GM12892 (cell line): ENCODE measurements at regions not wholly inside any gene's neighbourhood (a gene's known extent, or its start where the extent isn't known, plus 50 kb on each side); places are given as distances from the start of the nearest gene placed in this dataset.
"Not testable (repeated sequence)": the region's sequence is repeated elsewhere in the genome, so short reads cannot be mapped to it uniquely, and the experiment has no call there.

Source experiments
- DNase-seq: peaks from one replicate; pipeline ENCODE4 v3.0.0; 2011; ENCODE audit not compliant: insufficient read length
- FAIRE-seq: peaks from 2 replicates; lab custom pipeline; 2011; peaks lifted over from hg19 to GRCh38; lab: Jason Lieb, UNC
- POLR2A ChIP-seq: IDR thresholded peaks from 2 replicates; pipeline ENCODE4 v1.6.1; 2011; ENCODE audit warnings: low read depth, low read length, control low read depth
- POLR2AphosphoS5 ChIP-seq: IDR thresholded peaks from 2 replicates; pipeline ENCODE4 v1.6.1; 2011; ENCODE audit warnings: low read depth, low read length, control low read depth
- TAF1 ChIP-seq: IDR thresholded peaks from 2 replicates; pipeline ENCODE4 v1.6.1; 2011; ENCODE audit warnings: low read depth, mild to moderate bottlenecking, control low read depth, low read length, borderline replicate concordance

DNA sequence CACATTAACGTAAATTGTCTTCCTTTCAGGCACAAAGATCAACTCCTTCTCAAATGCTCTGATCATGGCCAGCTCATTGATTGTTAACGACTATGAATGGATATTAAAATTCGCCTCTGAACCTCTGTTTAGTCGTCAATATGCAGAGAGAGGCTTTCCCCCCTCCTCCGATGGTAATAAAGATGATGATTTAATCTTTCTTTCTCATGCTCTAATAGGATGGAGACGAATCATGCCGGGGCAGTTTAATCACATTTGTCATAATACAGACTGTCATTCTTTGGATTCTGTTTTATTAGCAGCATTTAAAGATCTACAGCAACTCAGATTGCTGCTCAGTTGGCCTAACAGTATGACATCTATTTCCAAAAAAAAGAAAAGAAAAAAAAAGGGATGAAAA is 132.9 kb downstream of the SREK1 start:
- FAIRE-seq (no peak), DNase-seq (no peak)
- no peak for TF ChIP-seq POLR2AphosphoS5
- no peak for TF ChIP-seq POLR2A
- no peak for TF ChIP-seq TAF1

DNA sequence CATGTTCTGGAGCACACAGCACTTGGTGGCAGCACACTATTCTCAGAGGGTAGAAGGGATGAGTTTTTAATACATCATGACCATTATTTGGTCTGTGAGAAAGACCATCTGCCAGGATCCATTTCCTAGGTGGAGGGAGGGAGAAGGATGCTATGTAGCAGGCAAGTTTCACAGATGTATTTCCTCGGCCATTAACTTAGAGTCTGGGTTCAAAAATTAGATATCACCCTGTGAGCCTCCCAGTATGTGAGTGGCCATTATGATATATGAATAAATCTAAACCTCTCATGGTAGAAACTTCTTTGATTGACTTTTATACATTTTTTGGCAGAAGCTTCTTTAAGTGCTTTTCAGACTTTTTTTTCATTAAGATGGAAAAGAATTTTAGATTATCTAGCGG is 133.9 kb downstream of the SREK1 start:
- TF ChIP-seq POLR2AphosphoS5 = no peak
- DNase-seq = no peak

DNA sequence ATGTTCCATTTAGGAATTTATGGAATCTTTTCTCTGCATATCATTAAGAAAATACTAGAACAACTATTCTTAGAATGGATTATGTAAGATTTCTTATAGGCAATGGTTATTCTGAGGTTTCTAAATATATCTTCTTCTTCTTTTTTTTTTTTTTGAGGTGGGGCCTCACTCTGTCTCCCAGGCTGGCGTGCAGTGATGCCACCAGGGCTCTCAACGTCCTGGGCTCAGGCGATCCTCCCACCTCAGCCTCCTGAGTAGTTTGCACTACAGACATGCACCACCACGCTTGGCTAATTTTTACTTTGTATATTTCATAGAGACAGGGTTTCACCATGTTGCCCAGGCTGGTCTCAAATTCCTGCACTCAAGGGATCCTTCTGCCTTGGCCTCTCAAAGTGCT is 137.2 kb downstream of the SREK1 start:
- DNase-seq (no peak), FAIRE-seq (no peak)
- no peak for TF ChIP-seq TAF1
- TF ChIP-seq POLR2AphosphoS5 = no peak

More for the DNA sequence above, 133.9 kb downstream of the SREK1 start:
- FAIRE-seq = no peak

DNA sequence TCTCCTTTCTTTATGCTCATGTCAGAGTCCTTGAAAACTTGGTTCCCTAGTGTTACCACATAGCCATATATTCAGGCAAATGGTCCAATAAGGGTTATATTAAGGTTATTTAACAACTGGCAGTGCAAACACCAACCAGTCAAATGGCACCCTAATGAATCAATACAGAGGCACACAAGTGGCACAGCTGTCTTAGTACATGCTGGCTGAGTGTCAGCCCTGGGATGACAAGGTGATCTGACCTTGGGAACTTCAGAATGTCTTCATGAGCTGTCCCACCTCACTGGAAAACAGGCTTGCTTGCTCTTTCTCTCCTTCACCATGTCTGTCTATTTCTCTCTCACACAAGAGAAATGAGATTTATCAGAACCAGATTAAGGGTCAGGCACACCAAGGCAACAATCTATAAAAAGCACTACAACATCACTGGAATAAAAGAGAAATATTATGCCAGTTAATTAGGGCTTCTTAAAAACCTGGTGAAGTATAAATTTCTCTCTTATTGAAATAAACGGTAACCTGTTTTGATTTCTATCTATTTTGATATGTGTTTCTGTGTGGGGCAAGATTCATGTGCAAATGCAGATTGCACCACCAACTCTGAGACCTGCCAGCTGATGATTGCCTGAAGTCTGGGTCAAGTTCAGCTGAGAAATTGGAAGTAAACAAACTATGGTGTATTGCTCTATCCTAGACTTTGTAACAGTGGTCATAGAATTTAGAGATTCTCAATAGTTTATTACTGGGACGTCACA is 140.7 kb downstream of the SREK1 start:
- DNase-seq (no peak), FAIRE-seq (no peak)
- TF ChIP-seq POLR2AphosphoS5 = no peak
- no peak for TF ChIP-seq TAF1
- no peak for TF ChIP-seq POLR2A

DNA sequence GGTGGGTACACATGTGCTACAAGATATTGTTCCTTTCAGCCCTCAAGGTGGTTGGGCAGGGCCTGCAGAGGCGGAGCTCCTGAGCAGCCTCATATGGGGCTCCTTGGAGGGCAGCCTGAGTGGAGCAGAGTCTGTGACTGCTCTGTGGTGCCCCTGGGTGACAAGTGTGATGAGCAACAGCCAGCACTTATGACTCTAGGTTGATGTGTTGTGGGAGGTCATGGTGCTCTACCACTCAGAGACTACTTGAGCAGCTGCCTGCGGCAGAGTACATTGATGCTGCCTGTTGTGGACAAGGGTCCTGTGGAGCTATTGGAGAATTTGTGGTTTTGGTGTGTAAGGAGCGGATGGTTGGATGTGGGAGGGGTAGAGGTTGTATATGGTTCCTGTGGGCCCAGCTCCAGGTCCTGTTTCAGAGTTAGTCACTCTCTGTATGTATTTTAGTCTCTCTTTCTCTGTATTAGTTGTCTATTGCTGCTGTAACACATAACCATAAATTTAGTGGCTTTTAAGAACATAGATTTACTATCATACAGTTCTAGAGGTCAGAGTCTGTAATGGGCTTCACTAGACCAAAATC is 141.3 kb downstream of the SREK1 start:
- FAIRE-seq (no peak), DNase-seq (no peak)
- TF ChIP-seq POLR2AphosphoS5 = no peak
- TF ChIP-seq POLR2A = no peak
- TF ChIP-seq TAF1 = no peak

DNA sequence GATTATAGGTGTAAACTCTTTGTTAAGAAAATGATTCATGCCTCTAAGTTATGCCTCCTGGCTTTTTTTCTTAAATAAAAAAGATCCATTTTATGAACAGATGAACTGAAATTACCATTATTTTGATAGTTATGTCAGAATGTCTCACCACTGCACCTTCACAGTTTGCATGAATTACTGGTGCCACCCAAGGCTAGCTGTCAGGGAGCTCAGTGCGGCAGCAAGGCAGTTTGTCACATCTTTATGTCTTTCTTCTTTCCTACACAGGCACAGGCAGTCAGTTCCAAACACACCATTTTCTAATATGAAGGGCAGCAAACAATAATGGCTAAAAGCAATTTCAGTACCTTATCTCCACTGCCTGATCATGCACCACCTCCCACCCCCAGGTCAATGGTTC is 147.7 kb downstream of the SREK1 start:
- TF ChIP-seq POLR2A (no peak), TAF1 (no peak), POLR2AphosphoS5 (no peak)
- DNase-seq = no peak
- no peak for FAIRE-seq

DNA sequence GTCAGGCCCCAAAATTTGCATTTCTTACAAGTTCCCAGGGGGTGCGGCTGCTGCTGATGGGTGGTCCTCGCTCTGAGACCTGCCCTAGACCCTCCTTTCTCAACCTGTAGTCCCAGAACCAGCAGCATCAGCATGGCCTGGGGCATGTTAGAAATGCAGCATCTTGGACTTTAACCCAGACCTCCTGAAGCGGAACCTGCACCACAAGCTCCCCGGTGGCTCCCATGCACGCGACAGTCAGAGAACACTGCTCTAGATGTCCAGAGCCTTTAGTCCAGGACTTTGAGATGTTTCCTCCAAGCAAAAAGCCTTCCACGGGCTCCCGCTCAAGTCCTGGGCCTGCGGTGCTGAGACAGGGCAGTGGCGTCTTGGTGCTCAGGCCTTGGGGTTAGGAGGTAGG is 149.8 kb downstream of the SREK1 start:
- not testable (repeated sequence) for DNase-seq, FAIRE-seq

DNA sequence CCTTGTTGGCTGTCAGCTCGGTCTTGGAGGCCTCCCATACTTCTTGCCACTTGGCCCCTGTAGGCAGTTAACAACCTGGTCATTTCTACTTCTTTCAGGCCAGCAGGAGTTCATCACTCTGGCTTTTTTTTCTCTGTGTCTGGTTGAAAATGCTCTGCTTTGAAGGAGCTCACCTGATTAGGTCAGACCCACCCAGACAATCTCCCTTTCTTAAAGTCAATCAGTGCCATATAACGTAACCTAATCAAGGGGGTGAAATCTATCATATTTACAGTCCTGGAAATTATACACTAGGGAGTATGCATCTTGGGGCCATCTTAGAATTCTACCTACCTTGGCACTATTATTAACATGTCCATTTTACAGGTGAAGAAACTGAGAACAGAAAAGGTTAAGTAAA is 155.4 kb downstream of the SREK1 start:
- FAIRE-seq (no peak), DNase-seq (no peak)
- no peak for TF ChIP-seq POLR2AphosphoS5

DNA sequence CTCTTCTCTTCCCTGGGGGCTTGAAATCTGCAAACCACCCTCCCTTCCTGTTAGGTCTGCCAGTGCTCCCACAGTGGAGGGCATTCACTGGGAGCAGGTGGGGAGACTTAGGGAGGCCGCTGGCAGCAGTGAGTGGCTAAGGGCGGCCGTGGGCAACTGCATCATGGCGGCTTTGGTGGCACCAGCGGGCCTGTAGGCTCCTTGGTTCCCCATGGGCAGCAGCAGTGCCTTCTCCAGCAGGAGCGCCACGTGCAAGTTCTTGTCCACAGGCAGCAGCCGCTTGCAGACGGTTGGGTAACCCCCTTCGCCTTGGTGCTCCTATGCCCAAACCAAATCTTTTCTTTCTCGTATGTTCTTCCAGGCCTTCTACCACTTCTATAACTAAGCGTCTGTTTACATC is 158.2 kb downstream of the SREK1 start:
- FAIRE-seq (no peak), DNase-seq (no peak)

DNA sequence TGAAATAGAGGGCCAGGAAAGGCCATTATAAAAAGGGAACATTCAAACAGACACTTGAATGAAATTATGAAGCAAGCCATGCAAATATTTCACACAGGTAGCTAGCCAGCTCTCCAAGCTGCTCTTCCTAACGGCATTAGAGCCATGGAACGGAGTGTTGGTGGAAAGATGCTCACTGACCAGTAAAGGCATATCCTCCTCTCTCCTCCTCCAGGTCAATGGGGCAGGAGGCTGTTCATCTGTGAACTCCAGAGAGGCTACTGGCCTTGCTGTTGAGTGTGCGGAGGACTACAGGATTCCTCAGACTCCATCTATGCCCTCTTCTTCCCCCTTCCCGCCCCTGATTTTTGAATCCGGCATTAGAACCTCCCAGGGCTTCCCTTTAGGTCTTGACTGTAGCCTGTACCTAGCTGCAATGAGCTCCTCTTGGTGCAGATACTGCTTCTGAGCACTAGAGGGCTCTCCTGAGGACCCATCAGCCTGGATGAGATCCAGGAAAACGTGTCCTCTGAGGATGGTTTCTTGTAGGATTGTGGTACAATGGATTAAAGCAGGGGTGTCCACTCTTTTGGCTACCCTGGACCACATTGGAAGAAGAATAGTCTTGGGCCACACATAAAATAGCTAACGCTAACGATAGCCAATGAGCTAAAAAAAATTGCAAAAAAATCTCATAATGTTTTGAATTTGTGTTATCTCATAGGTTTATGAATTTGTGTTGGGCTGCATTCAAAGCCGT is 162.2 kb downstream of the SREK1 start:
- FAIRE-seq (peak; percentile 75), DNase-seq (peak; percentile 25)
- no peak for TF ChIP-seq TAF1
- TF ChIP-seq POLR2AphosphoS5 = no peak

More for the DNA sequence above, 158.2 kb downstream of the SREK1 start:
- no peak for TF ChIP-seq POLR2A
- no peak for TF ChIP-seq TAF1
- no peak for TF ChIP-seq POLR2AphosphoS5

DNA sequence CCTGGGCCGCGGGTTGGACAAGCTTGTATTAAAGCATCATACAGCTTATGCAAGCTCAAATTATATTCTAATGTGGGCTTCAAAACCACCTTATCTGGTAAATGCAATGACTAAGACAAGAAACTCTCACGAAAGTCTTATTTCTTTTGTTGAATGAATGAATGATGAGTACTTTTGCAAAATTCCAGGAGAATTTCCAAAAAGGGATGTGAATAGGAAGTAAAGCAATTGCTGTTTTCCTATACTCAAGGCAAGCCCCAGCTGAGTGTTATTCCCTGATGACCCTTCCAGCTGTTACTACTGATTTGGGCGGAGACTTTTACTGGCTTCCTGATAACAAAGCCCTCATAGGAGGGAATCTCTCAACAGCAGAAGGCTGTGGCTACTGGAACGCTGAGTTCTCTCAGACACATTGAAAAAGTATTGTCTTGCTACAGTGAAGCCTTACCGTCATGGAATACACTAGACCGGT is 162.8 kb downstream of the SREK1 start:
- FAIRE-seq = no peak
- DNase-seq = no peak
- no peak for TF ChIP-seq POLR2AphosphoS5
- TF ChIP-seq POLR2A = no peak
- no peak for TF ChIP-seq TAF1

DNA sequence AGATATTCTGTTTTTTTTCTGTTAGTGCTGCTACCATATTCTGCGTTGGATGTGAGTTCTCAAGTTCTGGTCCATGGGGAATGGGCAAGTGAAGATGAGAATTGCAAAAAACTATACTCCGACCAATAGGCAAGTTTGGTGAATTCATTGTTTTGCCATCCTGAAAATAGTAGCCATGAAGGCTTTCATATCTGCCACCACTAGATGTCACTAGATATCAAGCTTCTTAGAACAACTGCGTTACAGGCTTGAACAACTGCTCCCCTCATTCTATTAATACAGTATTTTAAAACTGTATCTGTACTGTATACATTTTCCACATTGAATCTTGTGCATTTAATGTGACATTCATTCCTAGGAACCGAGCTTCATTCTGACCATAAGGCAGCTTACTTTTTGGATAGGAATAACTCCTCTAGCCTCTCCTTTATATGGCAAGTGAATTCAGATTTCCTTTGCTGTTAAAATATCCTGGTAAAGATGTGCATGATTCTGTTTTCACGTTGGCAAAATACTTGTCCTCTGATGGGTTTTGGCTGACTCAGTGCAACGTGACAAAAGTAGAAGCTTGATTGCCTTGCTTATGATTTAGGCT is 163.6 kb downstream of the SREK1 start:
- TF ChIP-seq POLR2AphosphoS5 (no peak), POLR2A (no peak), TAF1 (no peak)
- FAIRE-seq = peak; percentile 88
- DNase-seq = no peak
